ENCODE measurements at regions not wholly inside any gene's neighbourhood (a gene's known extent, or its start where the extent isn't known, plus 50 kb on each side); places are given as distances from the start of the nearest gene placed in this dataset.
A peak's percentile ranks its signal among the peaks of the same experiment; 100 is the strongest.

GRCh38 chr21:18191139-18191538 lies 53.5 kb upstream of the CHODL start:
- DNase-seq (ENCODE audit: low spot score) = no peak

GRCh38 chr21:18178509-18178908 lies 66.1 kb upstream of the CHODL start:
- no peak for DNase-seq (ENCODE audit: low spot score)

GRCh38 chr21:18174370-18174769 lies 70.3 kb upstream of the CHODL start:
- DNase-seq (ENCODE audit: low spot score) = no peak

- no peak for DNase-seq (ENCODE audit: low spot score)
Observed at GRCh38 chr21:18170829-18171228, 73.8 kb upstream of the CHODL start.

- DNase-seq (ENCODE audit: low spot score) = no peak
Observed at GRCh38 chr21:18170221-18170620, 74.4 kb upstream of the CHODL start.

GRCh38 chr21:18168108-18168507 lies 76.5 kb upstream of the CHODL start:
- DNase-seq (ENCODE audit: low spot score) = no peak

GRCh38 chr21:18164933-18165332 lies 79.7 kb upstream of the CHODL start:
- DNase-seq (ENCODE audit: low spot score) = peak; percentile 26

GRCh38 chr21:18164483-18164882 lies 80.2 kb upstream of the CHODL start:
- no peak for DNase-seq (ENCODE audit: low spot score)

GRCh38 chr21:18163956-18164355 lies 80.7 kb upstream of the CHODL start:
- no peak for DNase-seq (ENCODE audit: low spot score)

- no peak for DNase-seq (ENCODE audit: low spot score)
Observed at GRCh38 chr21:18161841-18162240, 82.8 kb upstream of the CHODL start.

- no peak for DNase-seq (ENCODE audit: low spot score)
Observed at GRCh38 chr21:18157406-18157805, 87.2 kb upstream of the CHODL start.

- no peak for DNase-seq (ENCODE audit: low spot score)
Observed at GRCh38 chr21:18155508-18156193, 89.0 kb upstream of the CHODL start.

GRCh38 chr21:18153063-18153462 lies 91.6 kb upstream of the CHODL start:
- DNase-seq (ENCODE audit: low spot score) = no peak

- no peak for DNase-seq (ENCODE audit: low spot score)
Observed at GRCh38 chr21:18152371-18152770, 92.3 kb upstream of the CHODL start.

GRCh38 chr21:18151046-18151445 lies 93.6 kb upstream of the CHODL start:
- no peak for DNase-seq (ENCODE audit: low spot score)

- no peak for DNase-seq (ENCODE audit: low spot score)
Observed at GRCh38 chr21:18148401-18148800, 96.2 kb upstream of the CHODL start.

- no peak for DNase-seq (ENCODE audit: low spot score)
Observed at GRCh38 chr21:18147678-18148077, 97.0 kb upstream of the CHODL start.

GRCh38 chr21:18146820-18147219 lies 97.8 kb upstream of the CHODL start:
- DNase-seq (ENCODE audit: low spot score) = no peak

GRCh38 chr21:18144339-18144738 lies 100.3 kb upstream of the CHODL start:
- no peak for DNase-seq (ENCODE audit: low spot score)

- no peak for DNase-seq (ENCODE audit: low spot score)
Observed at GRCh38 chr21:18142655-18143054, 102.0 kb upstream of the CHODL start.

- DNase-seq (ENCODE audit: low spot score) = no peak
Observed at GRCh38 chr21:18138507-18138906, 106.1 kb upstream of the CHODL start.

GRCh38 chr21:18129526-18129925 lies 115.1 kb upstream of the CHODL start:
- no peak for DNase-seq (ENCODE audit: low spot score)

- no peak for DNase-seq (ENCODE audit: low spot score)
Observed at GRCh38 chr21:18118566-18118965, 126.1 kb upstream of the CHODL start.

- DNase-seq (ENCODE audit: low spot score) = no peak
Observed at GRCh38 chr21:18117176-18117575, 127.5 kb upstream of the CHODL start.

GRCh38 chr21:18114810-18115209 lies 129.8 kb upstream of the CHODL start:
- DNase-seq (ENCODE audit: low spot score) = no peak
